HUDEP-2 (cell line): ENCODE measurements at regions not wholly inside any gene's neighbourhood (a gene's known extent, or its start where the extent isn't known, plus 50 kb on each side); places are given as distances from the start of the nearest gene placed in this dataset.

ENCODE experiments used
- DNase-seq, 76 experiments: peaks; one replicate each; lab custom pipeline; 2025; ENCODE audit not compliant: unreplicated experiment in 76 of 76; lab: John Stamatoyannopoulos, UW

DNA sequence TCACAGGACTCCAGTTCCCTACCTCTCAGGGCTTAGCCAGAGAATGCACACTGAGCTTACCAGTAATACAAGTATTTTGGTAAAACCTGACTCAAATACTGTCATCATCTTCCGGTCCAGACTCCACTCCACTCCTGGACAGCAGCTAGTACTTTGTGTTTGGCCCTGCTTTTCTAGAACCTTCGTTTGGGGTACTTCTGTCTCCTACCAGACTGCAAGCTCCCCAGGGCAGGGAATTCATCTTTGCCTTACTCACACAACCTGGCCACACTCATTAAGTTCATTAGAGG lies 108.9 kb upstream of the CDC42EP3 start:
- DNase-seq: no peak

DNA sequence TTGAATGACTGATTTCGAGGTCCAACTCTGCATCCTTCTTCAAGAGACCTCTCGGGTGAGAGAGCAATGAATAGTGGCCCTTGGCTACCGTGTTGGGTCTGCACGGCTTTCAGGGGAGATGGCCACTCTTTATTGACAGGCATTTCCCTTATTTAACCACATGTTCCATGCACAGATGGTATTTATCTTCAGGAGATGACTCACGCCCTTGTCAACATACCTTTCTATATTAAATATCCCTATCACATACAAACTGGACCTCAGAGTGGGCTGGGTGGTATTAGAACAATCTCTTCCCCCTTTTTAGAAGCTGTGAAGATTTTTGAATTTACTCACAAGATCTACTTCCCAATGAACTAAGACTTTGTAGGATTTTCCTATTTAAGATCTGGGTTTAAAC lies 109.6 kb upstream of the CDC42EP3 start:
- DNase-seq: no peak

GRCh38 chr2:37782155-37782673 lies 110.8 kb upstream of the CDC42EP3 start:
- DNase-seq: no peak

- no peak for DNase-seq
These were observed 111.4 kb upstream of the CDC42EP3 start for GRCh38 chr2:37782721-37783371.

DNA sequence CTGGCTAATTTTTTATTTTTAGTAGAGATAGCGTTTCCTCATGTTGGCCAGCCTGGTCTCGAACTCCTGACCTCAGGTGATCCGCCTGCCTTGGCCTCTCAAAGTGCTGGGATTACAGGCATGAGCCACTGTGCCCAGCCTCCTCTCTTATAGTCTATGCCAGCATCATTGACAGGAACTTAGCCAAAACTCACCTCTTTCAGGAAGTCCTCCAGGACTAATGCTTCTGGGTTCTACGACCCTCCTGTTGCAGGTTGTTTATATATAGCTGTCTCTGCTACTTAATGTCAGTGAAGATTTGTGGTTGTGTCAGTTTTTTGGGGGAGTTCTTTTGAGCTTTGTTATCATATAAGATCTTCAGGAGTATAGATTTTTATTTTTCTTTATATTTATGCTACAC lies 112.1 kb upstream of the CDC42EP3 start:
- DNase-seq: no peak

DNA sequence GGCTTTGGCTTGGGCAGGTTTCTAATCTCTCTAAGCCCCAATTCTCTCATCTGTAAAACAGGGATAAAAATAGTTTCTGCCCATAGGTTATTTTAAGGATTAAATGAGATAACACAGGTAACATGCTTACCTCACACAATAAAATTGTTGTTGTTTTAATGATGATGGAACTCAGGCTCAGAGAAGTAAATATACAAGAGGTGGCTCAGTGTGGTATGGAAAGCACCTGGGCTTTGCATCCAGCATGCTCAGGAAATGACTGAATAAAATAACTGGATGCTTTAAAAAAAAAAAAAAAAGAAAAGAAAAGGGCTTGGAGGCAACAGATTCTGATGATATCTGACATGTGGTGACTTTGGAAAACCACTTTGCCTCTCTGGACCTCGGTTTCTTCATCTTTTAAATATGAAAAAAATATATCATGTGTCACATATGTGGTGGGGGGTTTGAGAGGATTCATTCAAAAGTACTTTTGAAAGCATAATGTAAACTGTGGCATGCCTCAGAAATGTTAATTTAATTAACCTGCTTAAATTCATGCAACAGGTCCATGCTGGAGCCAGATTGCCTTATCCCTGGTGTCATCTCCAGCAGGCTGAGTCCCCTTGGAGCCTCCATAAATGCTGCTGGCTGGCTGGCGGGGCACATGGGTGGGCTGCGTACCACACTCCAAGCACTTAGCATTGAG lies 112.8 kb upstream of the CDC42EP3 start:
- no peak for DNase-seq

GRCh38 chr2:37784759-37785149 lies 113.3 kb upstream of the CDC42EP3 start:
- no peak for DNase-seq

DNA sequence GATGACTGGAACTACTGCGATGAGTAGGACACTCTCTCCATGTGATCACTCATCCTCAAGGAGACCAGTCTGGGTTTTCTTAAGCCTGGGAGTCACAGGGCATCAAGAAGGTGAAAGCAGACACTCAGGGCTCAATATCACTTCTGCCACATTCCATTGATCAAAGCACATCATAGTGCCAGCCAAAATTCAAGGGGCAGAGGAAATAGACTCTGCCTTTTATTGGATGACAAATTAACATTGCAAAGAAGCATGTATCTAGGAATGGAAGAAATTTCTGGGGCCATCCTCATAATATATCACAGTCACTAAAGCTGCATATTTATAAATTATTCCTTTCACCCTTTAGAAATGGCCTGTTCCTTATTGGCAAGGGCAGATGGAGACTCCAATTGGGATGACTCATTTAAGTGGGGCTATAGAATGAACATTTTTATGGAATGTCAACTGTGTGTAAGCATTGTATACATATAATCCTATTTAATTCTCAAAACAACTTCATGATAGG lies 114.8 kb upstream of the CDC42EP3 start:
- DNase-seq: no peak

DNA sequence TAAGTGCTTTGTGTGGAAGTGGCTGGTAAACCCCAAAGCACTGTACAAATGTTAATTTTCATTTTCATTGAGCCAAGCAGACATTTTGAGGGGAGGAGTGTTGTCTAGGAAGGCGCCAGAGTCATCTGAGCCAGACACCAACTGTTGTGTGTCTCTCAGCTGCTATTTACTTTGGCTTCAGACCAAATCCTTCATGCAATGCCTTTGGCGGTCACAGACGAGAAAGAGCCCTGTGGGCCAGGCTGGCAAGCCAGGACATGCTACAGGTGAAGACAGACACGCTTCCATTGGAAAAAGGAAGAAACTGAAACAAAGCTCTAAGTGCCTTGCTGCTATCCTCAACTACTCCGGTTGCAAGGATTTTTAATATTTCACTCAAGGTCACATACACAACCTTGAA lies 115.4 kb upstream of the CDC42EP3 start:
- DNase-seq: no peak

- DNase-seq: no peak
These were observed 117.3 kb upstream of the CDC42EP3 start for GRCh38 chr2:37788602-37789209.

GRCh38 chr2:37790019-37790418 lies 118.6 kb upstream of the CDC42EP3 start:
- no peak for DNase-seq

DNA sequence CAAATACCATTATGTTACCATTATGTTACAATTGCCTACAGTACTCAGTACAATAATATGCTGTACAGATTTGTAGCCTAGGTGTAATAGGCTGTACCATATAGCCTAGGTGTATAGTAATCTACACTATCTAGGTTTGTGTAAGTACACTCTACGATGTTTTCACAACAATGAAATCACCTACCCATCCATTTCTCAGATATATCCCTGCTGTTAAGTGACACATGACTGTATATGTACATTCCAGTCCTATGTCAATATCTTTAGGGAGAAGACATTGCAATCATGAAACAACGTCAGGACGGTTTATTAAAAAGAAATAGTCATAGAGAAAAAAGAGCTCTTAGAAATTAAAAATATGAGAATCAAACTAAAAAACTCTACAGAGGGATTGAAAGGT lies 119.0 kb upstream of the CDC42EP3 start:
- no peak for DNase-seq

DNA sequence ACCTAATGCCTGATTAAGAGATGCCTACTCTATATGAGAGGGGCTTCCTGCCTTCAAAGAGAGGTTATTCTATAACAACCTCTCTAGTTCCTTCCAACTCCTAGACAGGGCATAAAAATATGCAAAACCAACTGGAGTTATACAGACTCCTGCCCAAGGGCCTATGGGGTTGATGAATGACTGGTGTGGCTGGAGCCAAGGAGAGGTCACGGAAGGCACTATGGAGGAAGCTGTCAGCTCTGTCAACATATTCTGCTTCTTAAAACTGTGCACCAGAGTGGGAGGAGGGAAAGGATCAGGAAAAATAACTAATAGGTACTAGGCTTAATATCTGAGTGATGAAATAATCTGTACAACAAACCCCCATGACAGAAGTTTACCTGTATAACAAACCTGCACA lies 120.9 kb upstream of the CDC42EP3 start:
- DNase-seq: no peak

DNA sequence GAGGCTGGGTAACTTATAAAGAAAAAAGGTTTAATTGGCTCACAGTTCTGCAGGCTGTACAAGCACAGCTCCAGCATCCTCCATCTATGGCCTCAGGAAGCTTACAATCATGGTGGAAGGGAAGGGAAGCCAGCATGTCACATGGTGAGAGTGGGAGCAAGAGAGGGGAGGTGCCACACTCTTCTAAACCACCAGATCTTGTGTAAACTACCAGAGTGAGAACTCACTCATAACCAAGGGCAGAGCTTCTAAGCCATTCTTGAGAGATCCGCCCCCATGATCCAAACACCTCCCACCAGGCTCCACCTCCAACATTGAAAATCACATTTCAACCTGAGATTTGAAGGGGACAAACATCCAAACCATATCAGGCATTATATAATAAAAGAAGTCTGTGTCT lies 121.6 kb upstream of the CDC42EP3 start:
- no peak for DNase-seq

- no peak for DNase-seq
These were observed 123.3 kb upstream of the CDC42EP3 start for GRCh38 chr2:37794717-37795116.

DNA sequence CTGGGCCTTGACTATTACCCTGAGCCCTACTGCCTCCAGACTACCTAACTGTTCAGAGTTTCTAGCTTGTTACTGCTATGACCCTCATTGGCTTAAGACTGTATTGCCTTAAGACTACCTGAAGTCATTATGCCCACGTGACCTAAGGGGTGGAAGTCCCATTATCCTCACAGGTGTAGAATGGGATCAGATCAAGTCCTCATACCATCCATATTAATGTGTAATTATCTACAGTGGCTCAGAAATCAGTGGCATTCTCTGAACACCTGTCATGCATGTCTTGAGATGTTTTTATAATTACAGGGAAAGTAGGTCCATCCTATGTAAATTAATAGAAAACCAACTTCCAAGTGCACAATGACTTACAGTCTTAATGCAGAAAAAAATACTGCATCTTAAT lies 124.0 kb upstream of the CDC42EP3 start:
- DNase-seq: no peak

GRCh38 chr2:37795938-37796337 lies 124.5 kb upstream of the CDC42EP3 start:
- no peak for DNase-seq

GRCh38 chr2:37796481-37796880 lies 125.0 kb upstream of the CDC42EP3 start:
- no peak for DNase-seq

- no peak for DNase-seq
These were observed 125.6 kb upstream of the CDC42EP3 start for GRCh38 chr2:37797081-37797480.

DNA sequence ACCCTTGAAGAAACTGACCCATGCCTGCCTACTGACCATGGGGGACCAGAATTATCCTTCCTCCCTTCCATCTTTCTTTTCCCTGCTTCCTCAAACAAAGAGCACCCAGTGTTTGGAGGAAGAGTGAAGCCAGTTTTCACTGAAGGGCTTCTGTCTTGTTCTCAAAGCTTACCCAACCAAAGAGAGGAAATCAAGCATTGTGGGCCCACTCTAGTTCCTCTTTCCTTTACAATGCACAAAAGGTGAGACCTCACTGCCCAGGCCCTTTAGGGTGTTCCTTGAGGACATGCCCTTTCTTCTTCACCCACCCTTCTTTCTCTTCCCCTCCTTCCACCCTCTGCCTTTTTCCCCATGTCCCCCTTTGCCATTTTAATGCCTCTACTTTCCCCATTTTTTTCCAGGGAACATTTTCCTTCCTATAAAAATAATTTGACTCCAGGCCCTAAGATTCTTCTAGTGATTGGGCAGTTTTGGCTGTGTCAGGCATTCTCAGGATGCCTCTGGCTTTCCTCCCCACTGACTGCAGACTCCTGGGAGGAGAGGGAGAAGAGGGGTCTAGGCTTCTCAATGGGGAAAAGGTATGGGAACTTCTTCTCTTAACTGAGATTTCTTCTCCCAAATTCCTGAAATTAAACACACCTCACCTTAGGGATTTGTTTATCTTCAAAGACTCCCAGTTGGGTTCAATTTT lies 126.6 kb upstream of the RMDN2 start:
- no peak for DNase-seq

- no peak for DNase-seq
These were observed 124.8 kb upstream of the RMDN2 start for GRCh38 chr2:37800176-37800858.
